ENCODE measurements at regions not wholly inside any gene's neighbourhood (a gene's known extent, or its start where the extent isn't known, plus 50 kb on each side); places are given as distances from the start of the nearest gene placed in this dataset.

DNA sequence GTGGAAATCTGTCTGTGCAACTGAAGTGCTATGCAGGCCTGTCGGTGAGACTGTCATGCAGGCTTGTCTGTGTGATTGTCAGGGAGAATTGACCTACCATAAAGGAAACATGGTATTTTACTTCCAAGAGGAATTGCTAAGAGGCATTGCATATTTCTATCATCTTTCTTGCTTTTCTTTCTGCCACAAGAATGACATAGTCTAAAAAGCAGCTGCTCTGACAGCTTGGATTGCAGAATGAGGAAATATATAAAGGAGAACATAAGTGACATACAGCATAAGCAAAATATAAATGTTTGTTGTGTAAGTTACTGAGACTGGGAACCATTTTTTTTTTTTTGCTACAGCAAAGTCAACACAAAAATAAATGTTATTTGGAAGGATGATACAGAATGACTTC, 105.1 kb downstream of the MANEA start:
- 39 to 67% methylated on average over 1 of the region's 1 CpG for WGBS, 2 donors
- no peak overlapping the region for H3K27ac ChIP-seq
- DNase-seq (ENCODE audit: low spot score in 2 of 2), result no peak

DNA sequence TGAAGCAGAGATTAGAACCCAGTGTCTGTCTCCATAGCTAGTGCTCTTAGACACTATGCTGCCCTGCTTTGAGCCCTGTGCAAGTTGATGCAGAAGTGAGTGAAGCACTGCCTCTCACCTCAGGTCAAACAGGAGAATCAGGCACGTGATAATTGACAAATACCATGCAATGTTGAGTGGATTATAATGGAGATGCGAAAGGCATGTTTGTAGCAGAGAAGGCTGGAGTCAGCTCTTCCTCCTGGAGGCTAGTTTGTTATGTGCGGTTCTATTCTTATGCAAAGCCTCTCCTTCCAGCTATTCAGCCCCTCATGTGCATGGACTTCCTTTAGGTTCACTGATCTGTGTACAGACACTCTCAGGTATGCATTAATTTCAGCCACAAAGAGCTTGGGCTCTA, 108.5 kb downstream of the MANEA start:
- H3K4me1 ChIP-seq, result no peaks in the 10 kb centered on the region
- H3K36me3 ChIP-seq, result no peaks in the 10 kb centered on the region
- H3K9me3 ChIP-seq, result peaks cover 0 to 3% (median 0%) of the 10 kb centered on the region in 4 donors
- no peak for DNase-seq (ENCODE audit: low spot score in 2 of 2)
- no peak overlapping the region for H3K27ac ChIP-seq
- TF ChIP-seq, protein P1, sequence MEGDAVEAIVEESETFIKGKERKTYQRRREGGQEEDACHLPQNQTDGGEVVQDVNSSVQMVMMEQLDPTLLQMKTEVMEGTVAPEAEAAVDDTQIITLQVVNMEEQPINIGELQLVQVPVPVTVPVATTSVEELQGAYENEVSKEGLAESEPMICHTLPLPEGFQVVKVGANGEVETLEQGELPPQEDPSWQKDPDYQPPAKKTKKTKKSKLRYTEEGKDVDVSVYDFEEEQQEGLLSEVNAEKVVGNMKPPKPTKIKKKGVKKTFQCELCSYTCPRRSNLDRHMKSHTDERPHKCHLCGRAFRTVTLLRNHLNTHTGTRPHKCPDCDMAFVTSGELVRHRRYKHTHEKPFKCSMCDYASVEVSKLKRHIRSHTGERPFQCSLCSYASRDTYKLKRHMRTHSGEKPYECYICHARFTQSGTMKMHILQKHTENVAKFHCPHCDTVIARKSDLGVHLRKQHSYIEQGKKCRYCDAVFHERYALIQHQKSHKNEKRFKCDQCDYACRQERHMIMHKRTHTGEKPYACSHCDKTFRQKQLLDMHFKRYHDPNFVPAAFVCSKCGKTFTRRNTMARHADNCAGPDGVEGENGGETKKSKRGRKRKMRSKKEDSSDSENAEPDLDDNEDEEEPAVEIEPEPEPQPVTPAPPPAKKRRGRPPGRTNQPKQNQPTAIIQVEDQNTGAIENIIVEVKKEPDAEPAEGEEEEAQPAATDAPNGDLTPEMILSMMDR (IDR thresholded peaks at IDR 0.05), result no peak
- no peak for TF ChIP-seq POLR2A (IDR thresholded peaks at IDR 0.05)
- TF ChIP-seq EP300 (IDR thresholded peaks at IDR 0.05), result no peak
- 45 to 52% methylated on average over 3 of the region's 3 CpGs for WGBS, 2 donors
- no peaks in the 10 kb centered on the region for H3K27me3 ChIP-seq
- no peak overlapping the region for H3K4me3 ChIP-seq

More for the DNA sequence above, 105.1 kb downstream of the MANEA start:
- TF ChIP-seq EP300 (IDR thresholded peaks at IDR 0.05), result no peak
- no peak for TF ChIP-seq POLR2A (IDR thresholded peaks at IDR 0.05)
- TF ChIP-seq, protein P1 (IDR thresholded peaks at IDR 0.05), result no peak
- Histone ChIP-seq H3K27me3 (no peaks in the 10 kb centered on the region), H3K4me3 (no peak overlapping the region), H3K4me1 (no peaks in the 10 kb centered on the region), H3K9me3 (no peaks in the 10 kb centered on the region), H3K36me3 (no peaks in the 10 kb centered on the region)

DNA sequence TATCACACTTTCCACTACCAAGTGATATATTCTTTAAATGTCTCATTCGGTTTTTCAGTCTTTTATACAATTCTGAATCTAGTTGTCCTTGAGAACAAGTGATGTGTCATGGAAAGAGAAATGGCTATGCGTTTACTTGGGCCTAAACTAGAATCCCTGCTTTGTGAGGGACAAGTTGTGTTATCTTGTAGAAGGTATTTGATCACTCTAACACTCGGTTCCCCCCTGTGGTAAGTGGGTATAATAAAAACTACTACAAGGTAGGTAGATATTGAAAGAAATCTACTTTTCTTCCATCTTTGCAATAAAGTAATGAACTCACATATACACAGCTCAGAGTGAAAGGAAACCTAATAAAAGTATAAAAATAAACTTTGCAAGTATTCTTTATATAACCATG, 108.9 kb downstream of the MANEA start:
- no peaks in the 10 kb centered on the region for H3K27me3 ChIP-seq
- no peaks in the 10 kb centered on the region for H3K4me1 ChIP-seq
- DNase-seq (ENCODE audit: low spot score in 2 of 2), result no peak
- no peaks in the 10 kb centered on the region for H3K36me3 ChIP-seq
- WGBS, 2 donors, result 63 to 64% methylated on average over 3 of the region's 3 CpGs
- peaks cover 0 to 3% (median 0%) of the 10 kb centered on the region in 4 donors for H3K9me3 ChIP-seq
- no peak overlapping the region for H3K4me3 ChIP-seq
- no peak for TF ChIP-seq EP300 (IDR thresholded peaks at IDR 0.05)
- TF ChIP-seq, protein P1 (IDR thresholded peaks at IDR 0.05), result no peak
- TF ChIP-seq POLR2A (IDR thresholded peaks at IDR 0.05), result no peak
- no peak overlapping the region for H3K27ac ChIP-seq

DNA sequence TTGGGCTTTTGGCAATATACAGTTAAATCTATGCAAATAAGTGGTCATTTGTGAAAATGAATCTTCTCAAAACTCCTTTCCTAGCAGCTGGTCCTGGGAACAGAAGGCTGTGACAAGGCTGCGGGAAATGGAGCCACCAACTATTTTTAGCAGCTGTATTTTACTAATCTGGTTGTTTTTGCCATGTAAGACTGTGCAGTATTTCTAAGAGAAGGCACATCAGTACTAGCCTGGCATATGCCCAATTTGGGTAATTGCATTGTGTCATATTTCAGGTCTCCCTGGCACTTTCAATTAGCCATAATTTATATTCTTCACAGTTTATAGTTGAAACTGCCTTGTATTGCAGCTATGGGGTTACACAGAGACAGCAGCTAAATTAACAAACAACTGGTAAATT, 109.6 kb downstream of the MANEA start:
- no peak overlapping the region for H3K27ac ChIP-seq
- H3K4me3 ChIP-seq, result no peak overlapping the region
- H3K36me3 ChIP-seq, result no peaks in the 10 kb centered on the region
- peaks cover 0 to 3% (median 0%) of the 10 kb centered on the region in 4 donors for H3K9me3 ChIP-seq
- DNase-seq (ENCODE audit: low spot score in 2 of 2), result no peak
- 57 to 70% methylated on average over 1 of the region's 1 CpG for WGBS, 2 donors
- H3K4me1 ChIP-seq, result no peaks in the 10 kb centered on the region
- no peak for TF ChIP-seq POLR2A (IDR thresholded peaks at IDR 0.05)
- TF ChIP-seq, protein P1 (IDR thresholded peaks at IDR 0.05), result no peak
- no peak for TF ChIP-seq EP300 (IDR thresholded peaks at IDR 0.05)
- H3K27me3 ChIP-seq, result no peaks in the 10 kb centered on the region

DNA sequence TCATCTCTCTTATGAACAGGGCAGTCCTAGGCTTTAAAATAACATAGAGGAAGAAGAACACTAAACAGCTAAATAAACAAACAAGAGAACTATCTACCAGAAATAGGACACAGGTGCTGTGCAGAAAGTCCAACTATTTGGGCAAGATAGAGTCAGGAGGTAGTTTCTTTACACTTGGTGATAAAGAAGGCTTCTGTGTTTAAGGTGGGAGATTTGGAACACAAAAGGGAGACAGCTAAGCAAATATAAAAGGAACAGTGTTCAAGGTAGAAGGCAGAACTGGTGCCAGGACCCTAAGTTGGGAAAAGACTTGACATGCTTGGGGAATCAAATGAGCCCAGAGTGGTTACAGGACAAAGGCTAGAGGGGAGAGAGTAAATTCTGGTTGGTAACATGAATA, 110.5 kb downstream of the MANEA start:
- DNase-seq (ENCODE audit: low spot score in 2 of 2), result no peak
- TF ChIP-seq, protein P1 (IDR thresholded peaks at IDR 0.05), result no peak
- no peak for TF ChIP-seq EP300 (IDR thresholded peaks at IDR 0.05)
- no peak for TF ChIP-seq POLR2A (IDR thresholded peaks at IDR 0.05)
- Histone ChIP-seq H3K27ac (no peak overlapping the region), H3K36me3 (no peaks in the 10 kb centered on the region), H3K9me3 (peaks cover 0 to 3% (median 0%) of the 10 kb centered on the region in 4 donors), H3K4me3 (no peak overlapping the region), H3K27me3 (no peaks in the 10 kb centered on the region), H3K4me1 (no peaks in the 10 kb centered on the region)
